Activated CD4-positive, alpha-beta T cell treated with anti-CD3 and anti-CD28 coated beads for 48 hours (primary cell): ENCODE measurements at regions not wholly inside any gene's neighbourhood (a gene's known extent, or its start where the extent isn't known, plus 50 kb on each side); places are given as distances from the start of the nearest gene placed in this dataset.
"Not testable (repeated sequence)": the region's sequence is repeated elsewhere in the genome, so short reads cannot be mapped to it uniquely, and the experiment has no call there.

Experiments used
- DNase-seq: peaks from one replicate; pipeline ENCODE4 v3.0.0-alpha.2; 2020

DNA sequence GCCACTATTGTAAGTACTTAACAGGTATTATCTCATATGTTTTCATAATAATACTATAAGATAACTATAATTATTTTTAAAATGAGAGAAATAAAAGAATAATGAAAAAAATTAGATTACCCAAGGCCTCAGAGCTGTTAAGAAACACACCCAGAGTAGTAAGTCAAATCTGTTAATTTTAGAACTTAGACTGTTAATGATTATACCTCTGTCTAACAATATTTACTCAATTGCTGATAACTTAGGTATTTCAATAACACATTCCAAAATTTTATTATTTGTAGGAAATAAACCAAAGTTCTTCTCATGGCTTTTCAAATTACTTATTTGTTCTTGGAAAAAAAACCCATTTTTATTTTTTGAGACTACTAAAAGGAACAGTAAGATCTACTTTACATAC lies 227.5 kb upstream of the KCNH7 start:
- no peak for DNase-seq

DNA sequence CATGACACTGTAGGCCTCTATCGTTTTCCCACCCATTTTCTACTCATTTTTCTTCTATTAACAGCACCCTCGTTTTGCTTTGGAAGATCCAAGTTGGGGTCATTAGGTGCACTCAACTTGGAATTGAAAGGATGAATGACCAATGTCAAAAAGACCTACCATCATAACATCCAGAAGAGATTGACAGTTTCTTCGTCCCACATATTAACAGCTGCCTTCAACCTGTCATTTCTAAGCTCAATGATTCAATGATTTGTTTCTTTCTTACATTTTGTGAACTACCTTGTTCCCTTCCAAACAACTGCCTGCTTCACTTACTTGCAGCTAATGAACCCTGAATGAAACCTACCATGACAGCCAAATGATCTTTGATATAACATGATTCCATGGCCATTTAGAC lies 224.0 kb upstream of the KCNH7 start:
- DNase-seq = no peak

DNA sequence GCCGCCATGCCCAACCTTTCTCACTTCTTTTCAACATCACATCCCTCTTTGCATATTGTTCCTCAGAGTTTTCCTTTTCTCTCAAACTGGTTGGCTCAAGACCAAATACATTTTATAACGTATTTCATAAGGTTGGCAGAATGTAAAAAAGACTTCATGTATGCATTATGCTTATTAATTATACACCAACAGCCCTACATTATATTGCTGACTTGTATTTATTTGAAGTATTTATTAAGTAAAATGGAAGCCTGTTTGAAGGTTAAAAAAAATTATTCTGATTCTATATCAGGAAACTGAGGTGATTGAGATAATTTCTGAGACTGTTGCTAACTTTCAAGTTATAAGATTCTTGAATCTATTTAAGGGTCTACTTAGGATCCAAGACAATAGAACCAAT lies 208.0 kb upstream of the KCNH7 start:
- DNase-seq = no peak

DNA sequence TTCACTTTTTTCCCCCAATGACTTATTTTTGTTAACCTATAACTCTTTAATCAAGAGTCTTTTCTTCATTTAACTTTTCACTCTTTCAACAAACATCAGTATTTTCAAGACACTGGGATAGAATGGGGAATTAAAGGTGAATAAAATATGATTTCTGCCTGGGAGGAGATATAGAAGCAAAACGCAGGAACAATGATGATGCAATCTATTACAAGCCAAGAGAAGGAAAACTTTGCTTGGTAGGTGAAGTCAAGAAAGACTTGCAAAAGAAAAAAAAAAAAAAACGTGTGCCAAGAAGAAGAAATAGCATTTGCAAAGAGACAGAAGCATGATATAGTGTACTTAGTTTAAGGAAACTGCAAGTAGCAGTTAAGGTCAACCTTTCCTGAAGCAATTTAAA lies 207.3 kb upstream of the KCNH7 start:
- no peak for DNase-seq

DNA sequence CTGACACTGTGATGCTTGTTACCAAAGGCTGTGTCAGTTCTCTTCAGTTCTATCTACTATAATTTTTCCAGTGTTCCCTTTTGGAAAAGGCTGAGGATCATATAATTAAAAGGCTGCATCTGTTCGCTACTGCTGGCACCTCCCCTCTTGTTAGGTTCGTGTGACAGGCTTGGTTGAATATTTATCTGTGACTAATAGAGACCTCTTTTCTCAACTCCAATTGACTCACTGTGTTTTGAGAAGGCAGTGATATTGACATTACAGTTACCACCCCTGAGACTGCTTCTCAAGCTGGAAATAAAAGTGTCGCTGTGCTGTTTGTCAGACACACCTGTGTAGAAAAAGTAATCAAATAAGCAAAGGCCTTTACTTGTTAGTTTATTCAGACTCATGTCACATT lies 205.5 kb upstream of the KCNH7 start:
- no peak for DNase-seq

DNA sequence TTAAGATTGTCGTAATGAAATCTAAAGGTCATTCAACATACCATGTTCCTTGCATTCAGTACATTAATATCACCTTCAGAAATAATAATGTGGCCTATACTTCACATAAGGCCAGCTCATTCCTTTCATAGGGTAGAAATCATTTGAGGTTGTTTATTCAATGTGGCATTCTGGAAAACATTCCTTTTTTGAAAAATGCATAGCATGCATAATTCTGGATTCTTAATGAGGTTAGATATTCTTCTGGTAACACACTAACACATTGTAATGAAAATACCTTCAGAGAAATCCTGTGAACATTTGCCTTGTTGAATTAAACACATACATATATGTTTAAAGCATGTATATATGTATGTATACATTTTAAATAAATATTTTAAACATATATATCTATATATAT lies 204.6 kb upstream of the KCNH7 start:
- no peak for DNase-seq

DNA sequence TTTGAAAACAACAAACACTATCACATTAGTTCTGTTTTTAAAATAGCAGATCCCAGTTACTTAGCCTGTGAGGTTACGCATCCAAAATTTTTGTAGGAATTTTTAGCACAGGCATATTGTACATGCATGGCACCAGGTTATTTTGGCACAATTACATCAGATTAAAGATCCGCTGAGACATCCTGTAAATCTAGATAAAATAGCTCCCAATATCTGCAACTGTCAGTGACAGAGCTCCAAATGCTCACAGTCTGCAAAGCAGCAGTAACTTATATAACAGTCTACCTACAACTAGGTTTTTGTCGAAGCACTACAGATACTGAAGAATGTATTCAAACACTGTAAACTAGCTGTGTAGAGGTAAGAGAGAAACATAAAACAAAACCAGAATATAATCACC lies 200.7 kb upstream of the KCNH7 start:
- DNase-seq = no peak

DNA sequence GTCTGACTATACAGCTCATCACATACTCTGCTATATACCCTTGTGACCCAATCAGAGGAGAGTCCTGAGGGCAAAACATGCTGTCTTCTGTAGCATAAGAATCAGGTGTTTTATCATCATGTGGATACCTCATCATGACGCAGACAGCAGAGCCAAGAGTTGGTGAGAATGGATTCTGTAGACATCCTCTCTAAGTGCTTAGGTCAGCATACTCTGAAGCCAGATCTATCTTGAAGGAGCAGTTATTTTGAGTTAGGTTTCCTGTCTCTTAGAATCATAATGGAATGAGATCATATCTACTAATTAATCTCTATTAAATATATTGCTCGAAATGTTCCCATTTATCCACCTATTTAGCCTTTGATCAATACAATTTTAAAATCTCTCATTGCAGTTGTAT lies 190.2 kb upstream of the KCNH7 start:
- DNase-seq = no peak

DNA sequence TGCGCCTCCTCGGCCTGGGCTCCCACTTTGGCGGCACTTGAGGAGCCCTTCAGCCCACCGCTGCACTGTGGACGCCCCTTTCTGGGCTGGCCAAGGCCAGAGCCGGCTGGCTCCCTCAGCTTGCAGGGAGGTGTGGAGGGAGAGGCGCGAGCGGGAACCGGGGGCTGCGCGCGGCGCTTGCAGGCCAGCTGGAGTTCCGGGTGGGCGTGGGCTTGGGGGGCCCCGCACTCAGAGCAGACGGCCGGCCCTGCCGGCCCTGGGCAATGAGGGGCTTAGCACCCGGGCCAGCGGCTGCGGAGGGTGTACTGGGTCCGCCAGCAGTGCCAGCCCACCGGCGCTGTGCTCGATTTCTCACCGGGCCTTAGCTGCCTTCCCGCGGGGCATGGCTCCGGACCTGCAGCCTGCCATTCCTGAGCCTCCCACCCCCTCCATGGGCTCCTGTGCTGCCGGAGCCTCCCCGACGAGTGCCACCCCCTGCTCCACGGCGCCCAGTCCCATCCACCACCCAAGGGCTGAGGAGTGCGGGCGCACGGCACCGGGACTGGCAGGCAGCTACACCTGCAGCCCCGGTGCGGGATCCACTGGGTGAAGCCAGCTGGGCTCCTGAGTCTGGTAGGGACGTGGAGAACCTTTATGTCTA lies 187.7 kb upstream of the KCNH7 start:
- DNase-seq = not testable (repeated sequence)

DNA sequence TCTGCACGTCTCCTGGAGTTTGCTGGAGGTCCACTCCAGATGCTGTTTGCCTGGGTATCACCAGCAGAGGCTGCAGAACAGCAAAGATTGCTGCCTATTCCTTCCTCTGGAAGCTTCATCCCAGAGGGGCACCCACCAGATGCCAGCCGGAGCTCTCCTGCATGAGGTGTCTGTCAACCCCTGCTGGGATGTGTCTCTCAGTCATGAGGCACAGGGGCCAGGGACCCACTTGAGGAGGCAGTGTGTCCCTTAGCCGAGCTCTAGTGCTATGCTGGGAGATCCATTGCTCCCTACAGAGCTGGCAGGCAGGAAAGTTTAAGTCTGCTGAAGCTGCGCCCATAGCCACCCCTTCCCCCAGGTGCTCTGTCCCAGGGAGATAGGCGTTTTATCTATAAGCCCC lies 178.3 kb upstream of the KCNH7 start:
- not testable (repeated sequence) for DNase-seq

DNA sequence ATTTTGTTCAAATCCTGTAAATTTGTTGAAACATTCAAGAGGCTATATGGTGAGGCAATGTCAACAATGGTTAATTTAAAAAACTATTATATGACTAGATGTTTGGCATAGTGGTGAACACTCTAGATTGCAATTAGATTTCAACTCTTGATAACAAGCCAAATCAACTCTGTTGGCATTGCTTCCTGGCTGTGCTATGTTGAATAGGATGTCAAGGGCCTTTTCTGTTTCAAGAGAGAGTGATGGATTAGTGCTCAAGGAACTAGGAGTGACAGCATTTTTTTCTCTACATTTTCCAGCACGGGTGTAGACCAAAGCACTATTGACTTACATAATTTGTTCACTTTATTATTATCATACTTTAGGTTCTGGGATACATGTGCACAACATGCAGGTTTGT lies 172.4 kb upstream of the KCNH7 start:
- no peak for DNase-seq

DNA sequence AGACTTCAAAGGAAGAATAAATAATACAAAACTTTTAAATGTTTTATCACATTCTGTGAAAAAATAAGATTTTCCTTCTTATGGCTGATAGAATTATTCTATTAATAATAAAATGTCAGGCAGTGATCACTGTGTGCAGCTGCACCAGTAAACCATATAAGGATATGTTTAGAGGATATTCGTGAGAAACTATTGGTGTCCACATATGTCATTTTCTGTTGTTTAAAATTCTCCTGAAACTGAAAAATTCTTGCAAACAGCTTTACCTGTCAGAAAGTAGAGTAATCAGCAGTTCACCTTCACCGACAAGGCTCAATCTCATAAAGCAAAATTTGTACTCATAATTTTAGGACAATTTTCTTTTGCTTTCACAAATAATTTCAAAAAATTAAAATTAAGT lies 170.1 kb upstream of the KCNH7 start:
- DNase-seq = no peak

DNA sequence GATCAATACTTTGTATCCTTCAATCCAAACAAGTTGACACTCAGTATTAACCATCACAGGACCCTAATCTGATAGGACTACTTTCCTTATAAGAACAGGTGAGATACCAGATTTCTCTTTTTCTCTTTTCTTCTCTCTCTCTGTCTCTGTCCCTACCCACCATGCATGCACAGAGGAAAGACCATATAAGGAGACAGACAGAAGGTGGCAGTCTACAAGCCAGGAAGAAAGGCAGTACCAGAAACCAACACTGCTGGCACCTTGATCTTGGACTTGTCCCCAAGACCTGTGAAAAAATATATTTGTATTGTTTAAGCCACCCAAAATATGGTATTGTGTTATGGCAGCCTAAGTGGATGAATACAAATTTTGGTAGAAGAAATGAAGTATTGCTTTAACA lies 156.2 kb upstream of the KCNH7 start:
- DNase-seq = no peak

DNA sequence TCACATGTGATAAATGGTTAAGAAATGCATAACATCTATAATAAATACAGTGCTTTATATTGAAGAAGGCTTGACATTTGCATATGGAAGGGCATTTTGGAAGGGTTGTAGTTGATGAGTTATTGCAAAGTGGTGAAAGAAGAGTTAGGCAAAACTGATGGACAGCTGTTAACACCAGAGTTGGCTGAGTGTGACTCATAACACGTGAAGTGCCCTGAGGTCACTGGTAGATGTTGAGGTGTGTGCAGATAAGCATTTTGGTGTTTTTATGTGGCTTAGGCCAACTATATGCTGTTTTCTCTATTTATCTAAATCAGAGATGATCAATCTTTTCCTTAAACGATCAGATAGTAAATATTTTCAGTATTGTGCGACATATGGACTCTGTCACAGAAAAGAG lies 154.3 kb upstream of the KCNH7 start:
- DNase-seq = no peak

DNA sequence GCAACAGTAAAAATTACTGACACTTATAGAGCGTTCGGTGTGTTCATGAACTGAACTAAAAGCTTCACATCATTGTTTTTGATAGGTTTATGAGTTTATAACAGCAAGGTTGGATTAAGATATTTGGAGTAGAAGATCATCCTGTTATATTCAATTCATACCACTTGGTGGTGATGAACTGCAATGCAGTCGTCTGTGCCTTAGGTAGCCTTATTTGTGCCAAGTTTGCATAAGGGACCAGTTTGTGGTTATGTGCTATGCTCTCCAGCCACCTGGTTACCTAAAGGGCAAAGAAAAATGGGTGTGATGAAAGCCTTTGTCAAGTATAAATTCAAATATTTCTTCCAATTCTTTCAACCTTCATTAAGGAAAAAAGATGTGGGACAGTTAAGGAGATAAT lies 150.9 kb upstream of the KCNH7 start:
- DNase-seq = no peak

DNA sequence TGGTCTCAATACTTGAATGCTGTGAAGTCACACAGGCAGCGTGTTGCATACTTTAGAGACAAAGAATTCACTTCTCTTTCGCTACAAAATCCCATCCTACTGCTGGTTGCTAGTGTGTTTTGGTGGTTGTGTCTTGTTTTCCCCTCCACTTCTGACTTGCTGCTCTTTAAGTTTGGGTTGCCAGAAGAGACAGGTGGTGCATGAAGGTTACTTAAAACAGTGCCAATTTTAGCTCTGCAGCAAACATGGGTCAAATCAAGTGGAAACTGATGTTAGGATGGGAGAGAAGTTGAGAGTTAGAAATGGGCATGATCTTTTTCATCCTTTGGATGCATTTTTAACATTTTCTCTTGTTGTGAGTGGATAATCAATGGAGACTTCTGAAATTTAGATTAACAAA lies 136.2 kb upstream of the KCNH7 start:
- no peak for DNase-seq

DNA sequence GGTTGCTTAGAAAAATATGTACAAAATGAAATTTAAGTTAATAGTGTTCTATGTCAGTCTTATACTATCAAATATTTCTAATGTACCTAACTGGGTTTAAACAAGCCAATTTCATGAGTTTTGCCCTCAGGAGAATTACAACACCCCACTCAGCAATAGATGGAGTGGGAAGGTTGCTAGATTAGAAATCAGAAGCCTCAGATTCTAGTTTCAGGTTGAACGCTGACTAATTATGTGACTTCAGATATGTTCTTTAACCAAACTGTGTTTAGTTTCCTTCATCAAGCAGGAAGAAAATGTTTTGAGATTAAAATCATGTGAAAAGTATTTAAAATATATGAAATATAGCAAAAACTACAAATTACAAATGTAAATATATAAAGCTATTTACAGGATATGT lies 133.8 kb upstream of the KCNH7 start:
- DNase-seq = no peak

DNA sequence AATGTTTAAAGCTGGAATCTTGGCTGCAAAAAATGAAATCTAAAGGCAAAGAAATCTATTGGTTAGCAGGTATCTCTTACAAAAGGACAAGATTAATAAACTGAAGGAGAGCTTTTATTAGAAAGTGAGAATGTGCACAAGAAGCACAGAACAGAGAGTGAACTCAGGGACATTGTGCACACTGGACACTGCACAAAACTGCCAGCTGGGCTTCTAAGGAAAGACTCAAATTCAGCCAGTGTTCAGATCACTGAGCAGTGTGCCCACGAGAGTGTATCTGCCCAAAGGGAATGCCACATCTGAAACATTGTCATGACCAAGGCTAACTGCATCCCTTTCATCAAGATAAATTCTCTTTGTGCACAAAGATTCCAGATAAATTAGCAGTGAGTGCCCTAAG lies 129.7 kb upstream of the KCNH7 start:
- no peak for DNase-seq

DNA sequence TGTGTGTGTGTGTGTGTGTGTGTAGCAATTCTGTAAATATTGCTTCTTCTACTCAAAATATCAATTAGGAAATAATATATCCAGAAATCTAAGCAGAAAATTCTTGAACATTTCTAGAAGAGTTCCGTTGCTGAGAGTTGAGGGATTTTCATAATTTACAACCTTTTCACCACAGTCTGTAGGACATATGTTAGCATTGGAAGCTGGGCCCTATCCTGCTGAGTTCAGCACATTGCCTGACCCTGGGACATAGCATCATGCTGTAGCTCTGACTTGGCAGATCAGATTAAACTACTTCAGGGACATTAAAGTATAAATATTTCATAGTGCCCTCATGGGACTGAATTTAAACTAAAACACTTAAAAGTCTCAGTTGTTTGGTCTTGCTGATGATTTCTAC lies 129.2 kb upstream of the KCNH7 start:
- DNase-seq = no peak

DNA sequence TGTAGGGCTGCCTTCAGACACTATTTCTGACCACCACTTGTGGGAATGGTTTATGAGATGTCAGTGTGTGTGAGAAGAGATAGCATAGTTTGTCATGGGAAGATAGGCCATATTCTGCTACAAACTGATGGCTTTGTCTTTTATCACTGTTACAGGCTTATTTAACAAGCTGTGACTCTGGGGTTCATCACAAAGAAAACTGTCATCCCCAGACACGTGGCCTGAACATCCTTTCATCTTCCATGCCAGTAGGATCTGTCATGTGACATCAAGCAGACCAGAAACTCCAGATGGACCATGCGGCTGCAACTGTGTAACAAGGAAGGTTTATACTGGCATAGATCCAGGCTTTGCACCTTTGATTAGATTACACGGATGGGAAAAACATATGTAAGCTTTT lies 128.6 kb upstream of the KCNH7 start:
- no peak for DNase-seq

DNA sequence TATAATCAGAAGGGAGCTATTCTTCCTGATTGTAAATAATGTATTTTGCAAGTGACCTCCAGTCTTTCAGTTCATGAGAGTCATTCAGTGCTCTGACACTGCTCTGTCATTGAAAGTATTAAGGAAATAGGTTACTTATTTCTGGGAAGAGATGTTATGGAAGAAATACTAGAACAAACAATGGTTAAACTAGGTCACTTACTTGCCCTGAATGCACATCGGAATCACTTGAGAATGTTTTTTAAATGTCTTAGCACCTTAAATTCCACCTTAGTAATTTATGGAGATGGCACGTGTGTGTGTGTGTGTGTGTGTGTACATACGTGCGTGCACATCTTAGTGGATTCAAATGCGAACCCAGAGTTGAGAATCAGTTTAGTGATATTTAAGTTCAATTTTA lies 126.6 kb upstream of the KCNH7 start:
- no peak for DNase-seq

DNA sequence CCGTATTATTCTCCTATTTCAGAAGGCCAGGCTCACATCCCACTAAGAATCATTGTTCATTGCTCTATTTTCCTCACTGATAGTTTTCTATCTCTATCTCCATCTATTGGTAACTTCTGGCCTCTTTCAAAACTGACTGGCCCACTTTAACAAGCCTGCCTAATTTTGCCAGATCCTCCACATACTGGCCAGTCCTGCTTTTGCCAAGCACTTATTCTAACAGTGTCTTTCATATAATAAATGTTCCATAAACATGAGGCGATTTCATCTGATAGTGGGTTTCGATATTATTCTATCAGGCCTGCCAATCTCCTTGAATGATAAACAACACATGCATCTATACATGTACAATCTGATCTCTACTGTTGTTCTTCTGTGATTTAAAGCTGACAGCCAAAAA lies 125.9 kb upstream of the KCNH7 start:
- DNase-seq = no peak

DNA sequence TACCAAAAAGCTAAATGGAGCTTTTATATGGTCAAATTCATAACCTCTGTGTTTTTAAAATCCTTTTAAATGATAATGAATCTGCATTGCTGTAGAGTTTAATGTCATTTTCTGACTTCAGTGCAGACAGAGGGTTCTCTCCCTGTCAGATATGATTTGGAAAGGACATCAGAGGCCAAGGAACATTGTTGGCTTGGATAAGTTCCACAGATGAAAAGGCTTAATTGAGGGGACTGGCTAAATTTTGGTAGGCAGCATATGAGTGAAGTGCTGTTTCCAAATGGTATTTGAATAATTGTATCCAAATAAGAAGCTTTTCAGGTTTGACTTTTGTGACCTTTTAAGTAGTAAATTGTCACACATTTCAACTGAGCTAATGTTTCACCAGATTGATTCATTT lies 124.6 kb upstream of the KCNH7 start:
- no peak for DNase-seq

DNA sequence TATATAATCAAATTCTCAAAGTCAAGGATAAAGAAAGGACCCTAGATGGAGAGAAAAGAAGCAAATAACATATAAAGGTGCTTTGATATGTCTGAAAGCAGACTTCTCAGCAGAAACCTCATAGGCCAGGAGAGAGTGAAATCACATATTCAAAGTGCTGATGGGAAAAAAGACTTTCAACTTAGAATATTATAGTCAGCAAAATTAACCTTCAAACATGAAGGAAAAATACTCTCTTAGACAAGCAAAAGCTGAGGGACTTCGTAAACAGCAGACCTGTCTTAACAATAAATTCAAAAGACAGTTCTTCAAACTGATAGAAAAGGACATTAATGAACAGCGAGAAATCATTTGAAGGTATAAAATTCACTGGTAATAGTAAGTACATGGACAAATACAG lies 107.2 kb upstream of the KCNH7 start:
- DNase-seq = no peak

DNA sequence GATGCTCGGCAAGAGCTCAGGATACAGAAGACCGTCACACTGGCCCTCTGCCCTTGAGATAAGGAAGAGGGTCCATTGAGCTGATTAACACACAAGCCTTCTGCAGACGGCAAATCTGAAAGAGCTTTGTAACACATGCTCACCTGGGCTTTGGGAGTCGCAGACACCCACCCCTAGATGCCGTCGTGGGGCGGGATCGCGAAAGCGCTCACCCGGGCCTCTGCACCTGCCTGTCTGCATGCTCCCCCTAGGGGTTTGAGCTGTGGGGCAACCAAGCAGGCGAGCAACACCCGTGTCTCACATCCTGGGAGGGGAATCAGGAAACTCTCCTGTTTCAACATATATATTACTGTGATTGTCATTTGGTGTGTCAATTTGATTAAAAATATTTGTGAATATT lies 99.8 kb upstream of the KCNH7 start:
- no peak for DNase-seq

DNA sequence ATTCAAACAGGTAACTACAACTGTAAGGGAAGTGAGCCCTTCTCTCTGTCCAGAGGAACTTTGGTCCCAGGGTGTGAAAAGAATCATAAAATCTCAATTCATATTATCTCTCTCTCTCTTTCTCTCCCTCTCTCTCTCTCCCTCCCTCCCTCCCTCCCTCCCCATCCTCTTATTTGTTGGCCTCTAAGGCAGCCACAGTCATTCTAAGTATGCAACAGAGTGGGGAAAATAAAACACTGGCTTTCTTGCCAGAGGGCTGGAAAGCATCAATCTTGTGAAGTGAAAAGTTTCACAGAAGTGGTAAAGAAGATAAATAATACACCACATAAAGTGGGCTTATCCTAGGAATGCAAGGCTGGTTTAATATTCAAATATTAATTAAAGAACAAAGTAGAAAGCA lies 95.6 kb upstream of the KCNH7 start:
- DNase-seq = no peak
